Liver (tissue), 3 donors: ENCODE measurements at regions not wholly inside any gene's neighbourhood (a gene's known extent, or its start where the extent isn't known, plus 50 kb on each side); places are given as distances from the start of the nearest gene placed in this dataset.
"Not testable (repeated sequence)": the region's sequence is repeated elsewhere in the genome, so short reads cannot be mapped to it uniquely, and the experiment has no call there.

Experiments used
- EGR1 ChIP-seq, 2 donors: IDR thresholded peaks; 2 replicates each; pipeline ENCODE4 v1.6.1; 2016 to 2018; ENCODE audit warnings: antibody characterized with exemption in 2 of 2, low read depth in 2 of 2
- FOXA1 ChIP-seq: IDR thresholded peaks from 2 replicates; pipeline ENCODE4 v1.6.1; 2016; ENCODE audit warnings: antibody characterized with exemption
- GABPA ChIP-seq, 2 donors: IDR thresholded peaks in 1 of 2; conservative IDR thresholded peaks in 1 of 2; 2 replicates each; pipeline ENCODE4 v1.6.1; 2016; ENCODE audit warnings: antibody characterized with exemption in 2 of 2, mild to moderate bottlenecking in 1 of 2, moderate library complexity in 1 of 2
- JUND ChIP-seq, 2 donors: IDR thresholded peaks; 2 replicates each; pipeline ENCODE4 v1.6.1; 2016; ENCODE audit warnings: antibody characterized with exemption in 2 of 2
- MAX ChIP-seq: IDR thresholded peaks from 2 replicates; pipeline ENCODE4 v1.6.1; 2016; ENCODE audit warnings: antibody characterized with exemption
- RAD21 ChIP-seq, 2 donors: IDR thresholded peaks; 2 replicates each; pipeline ENCODE4 v1.6.1; 2016; ENCODE audit warnings: antibody characterized with exemption in 2 of 2, mild to moderate bottlenecking in 2 of 2
- REST ChIP-seq: IDR thresholded peaks from 2 replicates; pipeline ENCODE4 v1.6.1; 2016; ENCODE audit warnings: antibody characterized with exemption, mild to moderate bottlenecking
- SP1 ChIP-seq: IDR thresholded peaks from 2 replicates; pipeline ENCODE4 v1.6.1; 2018; ENCODE audit warnings: antibody characterized with exemption, mild to moderate bottlenecking
- TAF1 ChIP-seq: conservative IDR thresholded peaks from 2 replicates; pipeline ENCODE4 v1.6.1; 2016; ENCODE audit warnings: antibody characterized with exemption, mild to moderate bottlenecking
- YY1 ChIP-seq: IDR thresholded peaks from 2 replicates; pipeline ENCODE4 v1.6.1; 2016; ENCODE audit warnings: antibody characterized with exemption, mild to moderate bottlenecking
- TF ChIP-seq, protein P1 (sequence below): fragments of 150-350 bp; IDR thresholded peaks from 2 replicates; pipeline ENCODE4 v1.5.1; 2017; ENCODE audit warnings: improper control_type of control experiment, low read depth, low read length; ENCODE audit not compliant: missing input control
- TF ChIP-seq, protein P2 (sequence below): IDR thresholded peaks from 2 replicates; pipeline ENCODE4 v1.6.1; 2016; ENCODE audit warnings: antibody characterized with exemption
- donor health status: healthy.
- donor health status: healthy.

GRCh38 chr16:33995821-33996372 lies 536.5 kb downstream of the TP53TG3F start:
- TF ChIP-seq REST; YY1; TAF1; RAD21 (IDR thresholded peaks at IDR 0.05); GABPA (IDR thresholded peaks at IDR 0.05 in 1 of 2, conservative IDR thresholded peaks at IDR 0.05 in 1 of 2); JUND (IDR thresholded peaks at IDR 0.05); SP1; EGR1 (IDR thresholded peaks at IDR 0.05; ENCODE audit: low read depth in 2 of 2); MAX; FOXA1: not testable (repeated sequence)
- TF ChIP-seq, protein P1, sequence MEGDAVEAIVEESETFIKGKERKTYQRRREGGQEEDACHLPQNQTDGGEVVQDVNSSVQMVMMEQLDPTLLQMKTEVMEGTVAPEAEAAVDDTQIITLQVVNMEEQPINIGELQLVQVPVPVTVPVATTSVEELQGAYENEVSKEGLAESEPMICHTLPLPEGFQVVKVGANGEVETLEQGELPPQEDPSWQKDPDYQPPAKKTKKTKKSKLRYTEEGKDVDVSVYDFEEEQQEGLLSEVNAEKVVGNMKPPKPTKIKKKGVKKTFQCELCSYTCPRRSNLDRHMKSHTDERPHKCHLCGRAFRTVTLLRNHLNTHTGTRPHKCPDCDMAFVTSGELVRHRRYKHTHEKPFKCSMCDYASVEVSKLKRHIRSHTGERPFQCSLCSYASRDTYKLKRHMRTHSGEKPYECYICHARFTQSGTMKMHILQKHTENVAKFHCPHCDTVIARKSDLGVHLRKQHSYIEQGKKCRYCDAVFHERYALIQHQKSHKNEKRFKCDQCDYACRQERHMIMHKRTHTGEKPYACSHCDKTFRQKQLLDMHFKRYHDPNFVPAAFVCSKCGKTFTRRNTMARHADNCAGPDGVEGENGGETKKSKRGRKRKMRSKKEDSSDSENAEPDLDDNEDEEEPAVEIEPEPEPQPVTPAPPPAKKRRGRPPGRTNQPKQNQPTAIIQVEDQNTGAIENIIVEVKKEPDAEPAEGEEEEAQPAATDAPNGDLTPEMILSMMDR, result not testable (repeated sequence)
- TF ChIP-seq, protein P2, sequence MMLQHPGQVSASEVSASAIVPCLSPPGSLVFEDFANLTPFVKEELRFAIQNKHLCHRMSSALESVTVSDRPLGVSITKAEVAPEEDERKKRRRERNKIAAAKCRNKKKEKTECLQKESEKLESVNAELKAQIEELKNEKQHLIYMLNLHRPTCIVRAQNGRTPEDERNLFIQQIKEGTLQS, result not testable (repeated sequence)
